ENCODE measurements at regions not wholly inside any gene's neighbourhood (a gene's known extent, or its start where the extent isn't known, plus 50 kb on each side); places are given as distances from the start of the nearest gene placed in this dataset.

- WGBS, 3 donors, result 86 to 96% (median 95%) methylated on average over 4 of the region's 4 CpGs
- H3K27me3 ChIP-seq (ENCODE audit: insufficient read depth in 3 of 3, low read length in 2 of 3), result peaks cover 0 to 1% (median 0%) of the 10 kb centered on the region in 3 donors
- no peaks in the 10 kb centered on the region for H3K9me3 ChIP-seq
- H3K4me1 ChIP-seq, result no peaks in the 10 kb centered on the region
- TF ChIP-seq, protein P1, sequence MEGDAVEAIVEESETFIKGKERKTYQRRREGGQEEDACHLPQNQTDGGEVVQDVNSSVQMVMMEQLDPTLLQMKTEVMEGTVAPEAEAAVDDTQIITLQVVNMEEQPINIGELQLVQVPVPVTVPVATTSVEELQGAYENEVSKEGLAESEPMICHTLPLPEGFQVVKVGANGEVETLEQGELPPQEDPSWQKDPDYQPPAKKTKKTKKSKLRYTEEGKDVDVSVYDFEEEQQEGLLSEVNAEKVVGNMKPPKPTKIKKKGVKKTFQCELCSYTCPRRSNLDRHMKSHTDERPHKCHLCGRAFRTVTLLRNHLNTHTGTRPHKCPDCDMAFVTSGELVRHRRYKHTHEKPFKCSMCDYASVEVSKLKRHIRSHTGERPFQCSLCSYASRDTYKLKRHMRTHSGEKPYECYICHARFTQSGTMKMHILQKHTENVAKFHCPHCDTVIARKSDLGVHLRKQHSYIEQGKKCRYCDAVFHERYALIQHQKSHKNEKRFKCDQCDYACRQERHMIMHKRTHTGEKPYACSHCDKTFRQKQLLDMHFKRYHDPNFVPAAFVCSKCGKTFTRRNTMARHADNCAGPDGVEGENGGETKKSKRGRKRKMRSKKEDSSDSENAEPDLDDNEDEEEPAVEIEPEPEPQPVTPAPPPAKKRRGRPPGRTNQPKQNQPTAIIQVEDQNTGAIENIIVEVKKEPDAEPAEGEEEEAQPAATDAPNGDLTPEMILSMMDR (IDR thresholded peaks at IDR 0.05), result no peak
- no peak overlapping the region for H3K4me3 ChIP-seq
- no peak overlapping the region for H3K27ac ChIP-seq
- no peaks in the 10 kb centered on the region for H3K36me3 ChIP-seq (ENCODE audit: insufficient read depth in 1 of 2, low read depth in 1 of 2)
- DNase-seq, result no peak
- ATAC-seq, result no peak
- intact Hi-C loops (cut with DNase I), result no loop called here
Measured at GRCh38 chr10:123454987-123455386, 211.2 kb upstream of the GPR26 start.

GRCh38 chr10:123455861-123456260 lies 210.3 kb upstream of the GPR26 start:
- Histone ChIP-seq H3K27me3 (ENCODE audit: insufficient read depth in 3 of 3, low read length in 2 of 3) (peaks cover 0 to 1% (median 0%) of the 10 kb centered on the region in 3 donors), H3K36me3 (ENCODE audit: insufficient read depth in 1 of 2, low read depth in 1 of 2) (no peaks in the 10 kb centered on the region), H3K27ac (no peak overlapping the region), H3K4me1 (no peaks in the 10 kb centered on the region), H3K4me3 (no peak overlapping the region), H3K9me3 (no peaks in the 10 kb centered on the region)
- no peak for DNase-seq
- TF ChIP-seq, protein P1 (IDR thresholded peaks at IDR 0.05), result no peak
- intact Hi-C loops (cut with DNase I), result no loop called here
- 78 to 88% (median 81%) methylated on average over 3 of the region's 3 CpGs for whole genome bisulfite sequencing, 3 donors
- ATAC-seq, result no peak

GRCh38 chr10:123458933-123459332 lies 207.2 kb upstream of the GPR26 start:
- TF ChIP-seq, protein P1 (IDR thresholded peaks at IDR 0.05), result no peak
- 59 to 77% (median 59%) methylated on average over 5 of the region's 5 CpGs for WGBS, 3 donors
- intact Hi-C loops (cut with DNase I), result no loop called here
- Histone ChIP-seq H3K27me3 (ENCODE audit: insufficient read depth in 3 of 3, low read length in 2 of 3) (peaks cover 0 to 3% (median 1%) of the 10 kb centered on the region in 3 donors), H3K27ac (no peak overlapping the region), H3K9me3 (no peaks in the 10 kb centered on the region), H3K36me3 (ENCODE audit: insufficient read depth in 1 of 2, low read depth in 1 of 2) (no peaks in the 10 kb centered on the region), H3K4me3 (no peak overlapping the region), H3K4me1 (no peaks in the 10 kb centered on the region)
- DNase-seq (no peak), ATAC-seq (no peak)

GRCh38 chr10:123459371-123460091 lies 206.6 kb upstream of the GPR26 start:
- ATAC-seq, result no peak
- Histone ChIP-seq H3K36me3 (ENCODE audit: insufficient read depth in 1 of 2, low read depth in 1 of 2) (no peaks in the 10 kb centered on the region), H3K9me3 (no peaks in the 10 kb centered on the region)

More at GRCh38 chr10:123459371-123460091, 206.6 kb upstream of the GPR26 start:
- no peak for DNase-seq
- intact Hi-C loops (cut with DNase I), result no loop called here
- Histone ChIP-seq H3K27me3 (ENCODE audit: insufficient read depth in 3 of 3, low read length in 2 of 3) (peaks cover 0 to 3% (median 1%) of the 10 kb centered on the region in 3 donors), H3K4me1 (no peaks in the 10 kb centered on the region), H3K27ac (no peak overlapping the region), H3K4me3 (no peak overlapping the region)
- 42 to 46% (median 44%) methylated on average over 7 of the region's 7 CpGs for WGBS, 3 donors
- TF ChIP-seq, protein P1 (IDR thresholded peaks at IDR 0.05), result no peak
